ENCODE measurements at regions not wholly inside any gene's neighbourhood (a gene's known extent, or its start where the extent isn't known, plus 50 kb on each side); places are given as distances from the start of the nearest gene placed in this dataset.

DNA sequence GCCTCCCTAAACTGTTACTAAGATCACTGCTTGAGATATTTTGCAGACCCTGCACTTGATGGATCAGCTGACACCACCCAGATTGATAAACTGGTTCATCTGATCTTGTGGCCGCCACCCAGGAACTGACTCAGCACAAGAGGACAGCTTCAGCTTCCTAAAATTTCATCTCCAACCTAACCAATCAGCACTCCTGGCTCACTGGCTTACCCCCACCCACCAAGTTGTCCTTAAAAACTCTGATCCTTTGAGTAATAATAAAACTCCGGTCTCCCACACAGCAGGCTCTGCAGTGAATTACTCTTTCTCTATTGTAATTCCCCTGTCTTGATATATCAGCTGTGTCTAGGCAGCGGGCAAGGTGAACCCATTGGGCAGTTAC is 174.8 kb downstream of the UTP18 start:
- TF ChIP-seq POLR2A (IDR thresholded peaks at IDR 0.05): no peak
- TF ChIP-seq, protein P1, sequence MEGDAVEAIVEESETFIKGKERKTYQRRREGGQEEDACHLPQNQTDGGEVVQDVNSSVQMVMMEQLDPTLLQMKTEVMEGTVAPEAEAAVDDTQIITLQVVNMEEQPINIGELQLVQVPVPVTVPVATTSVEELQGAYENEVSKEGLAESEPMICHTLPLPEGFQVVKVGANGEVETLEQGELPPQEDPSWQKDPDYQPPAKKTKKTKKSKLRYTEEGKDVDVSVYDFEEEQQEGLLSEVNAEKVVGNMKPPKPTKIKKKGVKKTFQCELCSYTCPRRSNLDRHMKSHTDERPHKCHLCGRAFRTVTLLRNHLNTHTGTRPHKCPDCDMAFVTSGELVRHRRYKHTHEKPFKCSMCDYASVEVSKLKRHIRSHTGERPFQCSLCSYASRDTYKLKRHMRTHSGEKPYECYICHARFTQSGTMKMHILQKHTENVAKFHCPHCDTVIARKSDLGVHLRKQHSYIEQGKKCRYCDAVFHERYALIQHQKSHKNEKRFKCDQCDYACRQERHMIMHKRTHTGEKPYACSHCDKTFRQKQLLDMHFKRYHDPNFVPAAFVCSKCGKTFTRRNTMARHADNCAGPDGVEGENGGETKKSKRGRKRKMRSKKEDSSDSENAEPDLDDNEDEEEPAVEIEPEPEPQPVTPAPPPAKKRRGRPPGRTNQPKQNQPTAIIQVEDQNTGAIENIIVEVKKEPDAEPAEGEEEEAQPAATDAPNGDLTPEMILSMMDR (IDR thresholded peaks at IDR 0.05): no peak
- no peak for TF ChIP-seq EP300 (IDR thresholded peaks at IDR 0.05)
